Stomach (tissue), 4 donors: ENCODE measurements at regions not wholly inside any gene's neighbourhood (a gene's known extent, or its start where the extent isn't known, plus 50 kb on each side); places are given as distances from the start of the nearest gene placed in this dataset.

Experiments
- small RNA-seq, 4 donors: library from RNA; depleted of rRNA; stranded (forward); fragments of <200 nt; gene quantifications; one replicate each; pipeline ENCODE3, GENCODE V24; 2016

Small RNAs in the stretch of these regions (small RNA-seq; reads per million reads assigned to genes)
- 0 reads per million in 4 donors for gene RF00026
